HG03103 (cell line): ENCODE measurements at regions not wholly inside any gene's neighbourhood (a gene's known extent, or its start where the extent isn't known, plus 50 kb on each side); places are given as distances from the start of the nearest gene placed in this dataset.
"Not testable (repeated sequence)": the region's sequence is repeated elsewhere in the genome, so short reads cannot be mapped to it uniquely, and the experiment has no call there.

ENCODE experiments used
- ATAC-seq: cut with Tn5 transposase; IDR thresholded peaks from one replicate; pipeline ENCODE4 v1.9.1; 2021; ENCODE audit warnings: low read depth; ENCODE audit not compliant: unreplicated experiment

DNA sequence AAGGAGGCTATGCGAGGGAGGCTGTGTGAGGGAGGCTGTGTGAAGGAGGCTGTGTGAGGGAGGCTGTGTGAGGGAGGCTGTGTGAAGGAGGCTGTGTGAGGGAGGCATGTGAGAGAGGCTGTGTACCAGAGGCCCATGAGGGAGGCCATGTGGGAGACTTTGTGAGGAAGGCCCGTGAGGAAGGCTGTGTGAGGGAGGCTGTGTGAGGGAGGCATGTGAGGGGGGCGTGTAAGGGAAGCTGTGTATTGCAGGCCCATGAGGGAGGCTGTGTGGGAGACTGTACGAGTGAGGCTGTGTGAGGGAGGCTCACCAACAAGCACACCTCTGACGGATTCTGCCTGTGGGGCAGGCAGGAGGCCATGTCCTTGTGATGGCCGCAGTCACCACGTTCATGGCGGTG is 122.7 kb upstream of the RNF32 start:
- ATAC-seq = not testable (repeated sequence)

DNA sequence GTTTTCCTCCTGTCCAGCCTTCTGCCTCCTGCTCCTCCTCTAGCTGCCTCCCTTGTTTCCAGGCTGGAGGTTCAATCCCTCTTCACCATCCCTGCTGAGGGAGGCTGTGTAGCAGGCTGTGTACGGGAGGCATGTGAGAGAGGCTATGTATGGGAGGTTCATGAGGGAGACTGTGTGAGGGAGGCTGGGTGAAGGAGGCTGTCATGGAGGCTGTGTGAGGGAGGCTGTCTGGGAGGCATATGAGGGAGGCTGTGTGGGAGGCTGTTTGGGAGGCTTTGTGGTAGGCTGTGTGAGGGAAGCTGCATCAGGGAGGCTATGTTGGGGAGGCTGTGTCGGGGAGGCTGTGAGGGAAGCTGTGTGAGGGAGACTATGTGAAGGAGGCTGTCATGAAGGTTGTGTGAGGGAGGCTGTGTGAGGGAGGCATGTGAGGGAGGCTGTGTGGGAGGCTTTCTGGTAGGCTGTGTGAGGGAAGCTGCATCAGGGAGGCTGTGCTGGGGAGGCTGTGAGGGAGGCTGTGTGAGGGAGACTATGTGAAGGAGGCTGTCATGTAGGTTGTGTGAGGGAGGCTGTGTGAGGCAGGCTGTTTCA is 123.7 kb upstream of the RNF32 start:
- ATAC-seq = no peak

DNA sequence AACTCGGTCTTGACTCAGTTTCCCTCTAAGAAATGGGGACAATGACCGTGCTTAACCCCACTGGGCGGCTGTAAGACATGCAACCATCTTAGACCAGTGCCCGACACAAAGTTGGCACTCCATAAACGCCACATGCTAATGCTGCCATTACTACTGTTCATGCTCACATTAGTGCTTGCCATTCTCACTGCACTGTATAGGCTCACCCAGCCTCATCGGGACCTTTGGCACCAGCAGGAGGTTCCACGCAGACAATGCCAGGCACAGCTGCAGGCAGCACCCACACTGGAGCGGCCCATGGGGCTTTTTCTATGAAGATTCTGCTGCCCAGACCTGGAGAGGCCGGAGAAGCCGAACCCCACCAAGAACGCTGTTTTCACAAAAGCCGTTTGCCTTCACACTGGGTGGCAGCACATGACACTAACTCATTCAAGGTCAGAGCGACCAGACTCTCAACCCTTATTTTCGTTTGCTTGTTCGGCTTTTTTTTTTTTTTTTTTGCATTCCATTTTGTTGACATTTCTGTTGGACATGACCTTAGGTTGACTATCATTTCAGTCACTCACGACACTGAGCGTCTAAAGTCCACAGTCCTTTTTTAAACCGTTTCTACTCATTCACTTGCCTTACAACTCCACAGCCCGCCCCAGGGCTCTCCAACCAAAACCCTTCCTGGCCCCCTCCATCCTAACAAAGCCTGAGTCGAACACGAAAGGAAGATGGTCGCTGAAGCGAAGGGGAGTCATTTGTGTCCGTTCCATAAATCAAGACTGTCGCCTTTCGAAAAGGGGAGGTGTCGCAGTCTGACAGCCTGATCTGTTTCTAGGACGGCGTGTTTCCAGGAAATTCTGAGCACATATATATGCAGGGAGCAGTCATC is 124.4 kb upstream of the RNF32 start:
- ATAC-seq = no peak

DNA sequence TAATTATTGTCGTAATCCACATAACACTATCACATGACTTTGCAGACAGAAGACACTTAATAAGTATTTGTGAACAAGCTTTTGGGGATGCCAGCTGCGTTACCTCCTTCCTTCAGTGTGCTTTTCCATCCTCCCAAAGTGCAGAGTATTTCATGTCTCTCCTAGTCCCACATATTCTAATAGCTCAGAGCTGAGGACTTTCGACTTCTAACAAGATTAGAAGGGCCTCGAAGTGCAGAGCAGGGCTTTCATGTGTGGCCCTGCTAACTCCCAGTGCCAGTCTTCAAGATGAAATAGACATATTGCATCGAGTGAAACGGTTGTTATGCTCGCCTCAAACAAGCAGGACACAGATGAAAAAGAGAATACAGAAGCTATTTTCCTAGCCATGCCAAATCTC is 125.7 kb upstream of the RNF32 start:
- no peak for ATAC-seq

DNA sequence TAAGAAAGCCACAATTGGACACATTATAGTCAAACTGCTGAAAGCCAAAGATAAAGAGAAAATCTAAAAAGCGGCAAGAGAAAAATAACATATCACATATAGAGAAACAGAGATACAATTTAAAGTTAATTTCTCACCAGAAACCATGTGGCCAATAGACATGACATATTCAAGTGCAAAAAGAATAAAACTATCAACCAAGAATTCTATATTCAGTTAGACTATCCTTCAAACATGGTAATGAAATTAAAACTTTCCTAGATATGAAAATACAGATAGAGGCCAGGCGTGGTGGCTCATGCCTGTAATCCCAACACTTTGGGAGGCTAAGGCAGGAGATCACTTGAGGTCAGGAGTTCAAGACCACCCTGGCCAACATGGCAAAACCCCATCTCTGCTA is 129.1 kb upstream of the RNF32 start:
- ATAC-seq = no peak

DNA sequence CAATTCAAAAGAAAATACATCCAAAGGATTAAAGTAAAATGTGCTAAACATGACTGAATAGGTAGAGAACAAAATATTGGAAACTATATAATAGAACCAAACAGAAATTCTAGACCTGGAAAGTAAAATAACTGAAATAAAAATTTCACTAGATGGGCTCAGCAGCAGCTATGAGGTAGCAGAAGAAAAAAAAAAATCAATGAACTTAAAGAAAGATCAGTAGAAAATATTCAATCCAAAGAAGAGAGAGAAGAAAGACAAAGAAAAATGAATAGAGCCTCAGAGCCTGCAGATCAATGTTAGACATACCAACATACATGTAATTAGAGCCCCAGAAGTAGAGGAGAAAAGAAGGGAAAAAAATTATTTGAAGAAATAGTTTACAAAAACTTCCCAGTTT is 129.6 kb upstream of the RNF32 start:
- ATAC-seq = no peak

DNA sequence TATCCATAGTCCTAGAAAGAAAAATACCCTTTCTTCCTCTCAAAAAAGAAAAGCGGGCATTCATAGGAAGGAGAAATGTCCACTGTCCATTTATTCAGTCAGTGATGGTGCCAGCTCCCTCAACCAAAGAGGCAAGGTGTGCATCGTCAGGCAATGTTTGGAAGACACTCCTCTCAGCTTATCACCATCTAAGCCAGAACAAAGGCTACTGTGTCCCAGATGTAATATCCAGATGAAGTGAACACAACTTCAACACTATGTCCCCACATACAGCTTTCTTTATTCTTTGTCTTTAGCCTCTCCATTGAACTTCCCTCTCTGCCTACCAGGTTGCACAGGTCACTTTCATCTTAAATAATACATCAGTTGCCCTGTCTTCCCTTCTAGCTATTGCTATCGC is 131.4 kb upstream of the RNF32 start:
- ATAC-seq = no peak

DNA sequence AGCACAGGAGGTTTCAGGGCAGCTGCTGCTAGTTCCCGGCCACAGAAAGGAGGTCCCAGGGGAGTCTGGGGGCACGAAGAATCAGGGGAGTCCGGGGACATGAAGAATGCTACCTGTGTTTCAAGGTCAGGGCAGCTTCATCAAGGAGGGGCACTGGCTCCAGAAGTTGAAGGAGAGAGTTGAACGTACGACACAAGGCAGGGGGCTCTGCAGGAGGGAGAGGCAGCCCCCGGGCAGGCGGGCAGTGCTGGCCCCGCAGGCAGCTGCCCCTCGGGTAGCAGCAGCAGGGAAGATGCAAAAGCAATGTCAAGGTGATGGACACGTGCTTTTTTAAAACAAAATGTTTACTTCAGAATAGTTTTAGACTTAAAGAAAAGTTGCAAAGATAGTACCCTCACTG is 134.7 kb upstream of the RNF32 start:
- no peak for ATAC-seq

DNA sequence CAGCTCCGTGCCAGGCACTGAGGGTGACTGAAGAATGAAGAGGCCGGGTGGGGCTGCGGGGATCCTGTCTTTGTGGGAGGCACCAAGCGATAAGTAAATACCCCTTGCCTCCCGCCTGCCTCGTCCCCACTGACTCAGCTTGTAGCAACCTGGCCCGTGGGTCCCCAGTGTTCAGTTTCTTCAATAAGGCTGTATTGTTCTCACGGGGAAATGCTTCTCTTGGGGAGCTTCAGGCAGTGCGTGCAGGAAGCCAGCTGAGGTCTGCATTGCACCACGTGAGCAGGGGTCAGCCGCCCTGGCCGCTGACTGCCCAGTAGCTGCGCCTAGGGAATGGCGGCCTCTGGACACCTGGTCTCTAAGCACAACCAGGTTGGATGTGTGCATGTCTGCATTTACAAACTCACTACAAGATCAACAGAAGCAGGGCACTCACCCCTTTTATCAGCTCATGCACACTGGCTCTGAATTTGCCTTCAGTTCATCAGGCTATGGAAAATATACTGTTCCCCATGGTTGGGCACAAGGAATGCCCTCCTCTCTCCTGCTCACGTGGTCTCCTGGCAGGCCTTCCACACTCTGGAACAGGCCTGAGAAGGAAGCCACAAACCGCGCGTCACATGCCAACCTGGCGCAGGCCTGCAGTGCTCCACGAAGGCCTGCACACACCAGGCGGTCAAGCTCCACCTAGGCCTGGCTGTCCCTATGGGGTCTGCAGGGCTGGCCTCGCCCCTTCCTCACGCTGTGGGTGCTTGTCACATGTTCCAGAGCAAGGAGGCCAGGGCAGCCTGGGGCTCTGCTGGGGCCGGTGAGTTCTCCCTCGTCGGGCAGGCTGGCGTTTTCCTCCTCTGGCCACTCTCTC is 135.7 kb upstream of the RNF32 start:
- ATAC-seq = no peak

DNA sequence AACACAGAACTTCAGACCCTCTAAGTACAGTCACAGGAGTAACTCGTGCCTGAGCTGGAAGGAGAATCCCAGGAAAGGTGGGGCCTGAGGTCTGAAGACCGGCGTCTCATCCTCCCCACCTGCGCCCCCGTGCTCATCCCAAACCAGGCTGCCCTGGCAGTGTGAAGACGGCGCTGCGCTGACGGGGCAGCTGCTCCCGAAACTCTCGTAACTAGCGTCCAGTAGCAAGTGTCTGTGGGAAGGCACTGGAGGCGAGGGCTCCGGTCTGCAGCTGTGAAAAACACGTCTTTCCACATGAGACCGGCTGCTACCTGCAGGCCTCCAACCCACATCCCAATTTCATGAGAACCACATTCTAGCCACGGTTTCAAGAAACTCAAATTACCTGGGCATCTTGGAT is 136.6 kb upstream of the RNF32 start:
- ATAC-seq = no peak

DNA sequence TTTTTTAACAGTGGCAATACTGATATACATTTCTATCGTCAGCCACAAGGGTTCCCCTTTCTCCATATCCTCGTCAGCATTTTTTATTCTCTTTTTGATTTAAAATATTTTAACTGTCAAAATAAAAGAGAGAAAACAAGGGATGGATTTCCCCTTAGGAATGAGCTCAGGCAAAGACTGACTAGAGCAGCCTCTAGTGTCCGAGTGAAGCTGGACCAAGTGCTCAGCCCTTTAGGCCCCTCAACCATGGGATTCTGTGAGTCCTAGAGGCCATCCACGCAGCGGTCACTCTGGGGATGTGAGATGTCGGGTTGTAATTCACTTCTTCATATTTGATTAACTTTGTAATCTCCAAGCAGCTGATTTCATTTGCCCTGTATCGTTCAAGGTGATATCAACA is 137.4 kb upstream of the RNF32 start:
- no peak for ATAC-seq

DNA sequence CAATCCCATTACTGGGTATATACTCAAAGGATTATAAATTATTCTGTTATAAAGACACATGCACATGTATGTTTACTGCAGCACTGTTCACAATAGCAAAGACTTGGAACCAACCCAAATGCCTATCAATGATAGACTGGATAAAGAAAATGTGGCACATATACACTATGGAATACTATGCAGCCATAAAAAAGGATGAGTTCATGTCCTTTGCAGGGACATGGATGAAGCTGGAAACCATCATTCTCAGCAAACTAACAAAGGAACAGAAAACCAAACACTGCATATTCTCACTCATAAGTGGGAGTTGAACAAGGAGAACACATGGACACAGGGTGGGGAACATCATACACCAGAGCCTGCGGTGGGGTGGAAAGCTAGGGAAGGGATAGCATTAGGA is 138.8 kb upstream of the RNF32 start:
- ATAC-seq = not testable (repeated sequence)

DNA sequence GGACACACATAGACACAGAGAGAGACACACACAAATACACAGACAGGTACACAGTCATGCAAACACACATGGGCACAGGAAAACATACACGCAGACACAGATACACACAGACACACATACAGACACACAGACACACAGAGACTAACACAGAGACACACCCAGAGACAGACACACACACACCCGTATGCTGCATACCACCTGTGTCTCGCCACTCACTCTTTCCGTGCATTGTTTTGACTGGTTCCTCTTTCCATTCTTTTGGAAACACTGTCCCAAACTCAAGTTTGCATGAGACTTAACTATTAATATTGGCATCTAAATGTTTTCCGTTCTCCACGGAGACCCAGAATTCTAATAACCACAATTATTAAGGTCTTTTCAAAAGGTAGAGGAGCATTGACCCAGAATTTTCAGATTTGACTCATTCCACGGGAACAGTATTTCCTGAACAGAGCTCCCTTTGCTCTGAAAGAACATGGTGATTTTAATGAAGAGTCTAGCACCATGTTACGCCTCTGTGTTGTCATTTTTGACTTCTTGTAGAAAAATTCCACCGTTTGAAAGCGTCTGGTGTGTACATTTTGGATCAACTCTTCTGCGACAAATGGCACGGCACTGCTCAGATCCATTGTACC is 141.2 kb upstream of the RNF32 start:
- no peak for ATAC-seq

DNA sequence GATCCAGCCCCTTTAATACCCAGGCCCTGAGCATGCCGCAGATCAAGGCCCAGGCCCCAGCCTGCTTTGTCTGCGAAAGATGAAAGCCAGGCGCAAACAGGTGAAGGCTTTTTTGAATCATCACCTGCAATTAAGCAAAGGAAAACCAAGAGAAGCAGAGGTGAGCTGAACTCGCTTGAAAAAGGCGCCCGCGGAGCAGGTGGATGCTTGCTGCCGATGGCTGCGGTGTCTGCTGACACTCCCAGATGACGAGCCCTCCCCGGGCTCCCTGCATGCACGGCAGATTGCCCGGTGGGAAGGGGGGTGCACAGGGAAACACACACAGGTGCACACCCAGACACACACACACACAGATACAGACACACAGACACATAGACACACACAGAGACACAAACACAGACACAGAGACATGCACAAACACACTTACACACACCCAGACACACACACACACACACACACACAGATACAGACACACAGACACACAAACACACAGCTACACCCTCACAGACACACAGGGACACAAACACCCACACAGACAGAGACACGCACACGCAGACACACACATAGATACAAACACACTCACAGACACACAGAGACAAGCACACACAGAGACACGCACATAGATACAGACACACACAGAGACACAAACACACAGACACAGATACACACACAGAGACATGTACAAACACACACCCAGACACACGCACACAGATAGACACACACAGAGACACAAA is 142.6 kb upstream of the RNF32 start:
- ATAC-seq = no peak

DNA sequence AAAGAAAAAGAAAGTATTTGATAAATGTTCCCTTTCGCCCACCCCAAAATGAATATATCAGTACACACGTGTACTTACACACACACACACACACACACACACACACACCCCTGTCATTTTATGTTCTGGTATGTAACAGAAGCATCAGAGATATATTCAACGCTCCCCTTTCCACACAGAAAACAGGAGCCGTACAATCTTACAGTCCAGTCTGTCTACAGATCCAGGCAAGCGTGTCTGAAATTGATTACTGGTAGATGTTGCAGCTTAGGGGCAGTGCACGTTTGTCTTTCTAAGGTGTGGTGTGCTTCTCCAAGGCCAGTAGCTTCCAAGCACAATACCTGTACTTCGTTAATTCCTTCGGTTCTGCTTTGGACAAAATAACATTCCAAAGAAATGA is 143.7 kb upstream of the RNF32 start:
- no peak for ATAC-seq

DNA sequence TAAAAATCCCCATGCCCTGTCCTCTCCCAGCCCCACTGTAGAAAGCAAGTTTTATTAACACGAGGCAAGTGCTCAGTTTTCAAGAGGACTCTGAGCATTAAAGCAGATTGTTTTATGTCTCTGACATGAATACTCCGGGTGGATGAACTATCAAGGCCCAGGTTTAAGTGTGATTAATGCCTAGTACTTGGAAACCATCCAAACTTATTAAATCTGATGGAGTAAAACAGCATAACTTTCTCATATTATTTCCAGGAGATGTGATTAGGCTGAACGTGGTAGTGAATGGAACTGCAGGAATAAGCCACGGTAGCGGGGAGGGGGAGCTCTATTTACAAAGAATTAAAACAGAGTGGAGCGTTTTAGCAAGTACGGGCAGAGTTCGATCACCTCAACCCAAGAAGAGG is 144.2 kb upstream of the RNF32 start:
- ATAC-seq = no peak

DNA sequence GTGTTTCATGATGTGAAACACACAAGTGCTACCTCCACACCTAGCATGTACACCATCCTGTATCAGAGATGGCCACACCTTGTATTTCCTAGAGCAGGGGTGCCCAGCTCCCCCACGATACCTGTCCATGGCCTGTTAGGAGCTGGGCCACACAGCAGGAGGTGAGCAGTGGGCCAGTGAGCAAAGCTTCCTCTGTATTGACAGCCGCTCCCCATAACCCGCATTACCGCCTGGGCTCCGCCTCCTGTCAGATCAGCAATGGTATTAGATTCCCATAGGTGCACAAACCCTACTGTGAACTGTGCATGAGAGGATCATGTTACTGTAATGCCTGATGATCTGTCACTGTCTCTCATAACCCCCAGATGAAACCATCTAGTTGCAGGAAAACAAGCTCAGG is 145.6 kb upstream of the RNF32 start:
- ATAC-seq = no peak

DNA sequence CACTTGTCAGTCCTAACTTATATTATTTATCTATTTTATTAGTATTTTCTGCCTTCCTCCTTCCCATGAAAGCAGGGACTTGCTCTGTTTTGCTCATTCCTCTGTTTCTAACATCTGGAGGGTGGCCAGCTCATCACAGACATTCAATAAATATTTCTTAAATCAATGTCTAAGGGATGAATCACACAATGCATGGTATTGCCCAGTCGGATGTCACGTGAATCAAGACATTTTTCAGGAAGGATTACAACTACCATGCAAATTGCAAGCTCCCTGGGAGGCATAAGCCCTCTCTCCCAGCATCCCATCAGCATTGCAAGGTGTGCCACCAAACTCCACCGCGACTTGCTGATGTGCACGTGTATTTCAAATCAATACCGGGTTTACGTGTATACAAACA is 146.6 kb upstream of the RNF32 start:
- no peak for ATAC-seq

DNA sequence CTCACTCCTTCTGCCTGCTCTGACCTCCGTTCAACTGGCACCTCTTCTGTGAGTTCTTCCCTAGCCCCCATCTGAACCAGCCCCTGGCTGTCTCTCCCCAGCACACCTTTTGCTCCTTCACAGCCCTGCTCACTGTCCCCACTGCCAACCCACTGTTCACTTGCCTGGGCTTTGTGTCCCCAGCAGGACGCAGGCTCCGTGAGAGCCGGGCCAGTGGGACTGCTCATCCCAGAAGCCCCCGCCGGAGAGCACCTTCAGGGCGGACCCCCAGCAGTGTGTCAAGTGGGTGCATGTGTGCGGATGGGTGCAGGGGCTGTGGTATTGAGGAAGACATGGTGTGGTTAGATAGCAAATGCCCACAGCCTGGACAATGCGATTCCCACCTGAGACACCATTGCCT is 148.4 kb upstream of the RNF32 start:
- no peak for ATAC-seq

DNA sequence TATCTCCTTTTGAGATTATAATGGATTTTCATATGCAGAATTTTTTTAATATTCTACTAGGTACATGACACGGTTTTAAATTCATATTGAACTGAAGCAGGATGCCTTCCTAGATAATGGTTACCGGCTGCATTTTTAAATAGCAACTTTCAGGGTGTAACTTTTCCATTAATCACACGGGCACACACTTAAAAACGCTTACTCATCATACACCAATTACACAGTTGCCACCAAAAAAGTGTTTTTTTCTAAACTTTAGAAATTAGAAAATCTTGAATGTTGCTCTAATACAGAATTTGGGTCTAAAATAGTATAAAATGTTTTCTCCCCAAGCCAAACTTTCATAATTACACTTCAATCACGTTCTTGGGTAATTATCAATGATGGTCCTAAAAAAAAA is 149.1 kb upstream of the RNF32 start:
- no peak for ATAC-seq
